Mesenchymal stem cell (in vitro differentiated cells and primary cell): ENCODE measurements at regions not wholly inside any gene's neighbourhood (a gene's known extent, or its start where the extent isn't known, plus 50 kb on each side); places are given as distances from the start of the nearest gene placed in this dataset.

Experiments used
- DNase-seq: peaks from one replicate; pipeline ENCODE4 v3.0.0-alpha.2; 2013
- H2AFZ ChIP-seq: one replicate; pipeline ENCODE4 v1.6.1; 2013; ENCODE audit warnings: low read depth, mild to moderate bottlenecking, control low read depth, inconsistent platforms, low read length, moderate library complexity
- H2AK5ac ChIP-seq: 2 replicates; pipeline ENCODE4 v1.6.1; 2013; ENCODE audit warnings: low read length, moderate library complexity, mild to moderate bottlenecking, inconsistent platforms; ENCODE audit not compliant: severe bottlenecking
- H2BK120ac ChIP-seq: one replicate; pipeline ENCODE4 v1.6.1; 2013; ENCODE audit warnings: low read depth, mild to moderate bottlenecking, inconsistent platforms, low read length, moderate library complexity
- H2BK12ac ChIP-seq, 2 experiments: one replicate each; pipeline ENCODE4 v1.6.1; 2013; ENCODE audit warnings: inconsistent platforms in 2 of 2, low read length in 2 of 2, mild to moderate bottlenecking in 2 of 2, moderate library complexity in 2 of 2, control low read depth in 1 of 2
- H2BK15ac ChIP-seq: one replicate; pipeline ENCODE4 v1.6.1; 2013; ENCODE audit warnings: mild to moderate bottlenecking, low read depth, inconsistent platforms; ENCODE audit not compliant: poor library complexity, severe bottlenecking
- H2BK5ac ChIP-seq: 2 replicates; pipeline ENCODE4 v1.6.1; 2013; ENCODE audit warnings: low read depth, mild to moderate bottlenecking, low read length, control low read depth, inconsistent platforms; ENCODE audit not compliant: poor library complexity, severe bottlenecking
- H3K14ac ChIP-seq, 2 experiments: one replicate each; pipeline ENCODE4 v1.6.1; 2013; ENCODE audit warnings: inconsistent platforms in 2 of 2, low read length in 2 of 2, control low read depth in 1 of 2, mild to moderate bottlenecking in 1 of 2, moderate library complexity in 1 of 2
- H3K18ac ChIP-seq, 2 experiments: one replicate each; pipeline ENCODE4 v1.6.1; 2013; ENCODE audit warnings: inconsistent platforms in 2 of 2, low read length in 2 of 2, control low read depth in 1 of 2, low read depth in 1 of 2, mild to moderate bottlenecking in 1 of 2
- H3K23ac ChIP-seq, 2 experiments: one replicate each; pipeline ENCODE4 v1.6.1; 2013; ENCODE audit warnings: inconsistent platforms in 2 of 2, low read length in 2 of 2, mild to moderate bottlenecking in 2 of 2, moderate library complexity in 2 of 2, control low read depth in 1 of 2
- H3K27ac ChIP-seq: 2 replicates; pipeline ENCODE4 v1.5.1; 2013; ENCODE audit warnings: mild to moderate bottlenecking, moderate library complexity, low read length, control low read depth, inconsistent platforms; ENCODE audit not compliant: poor library complexity, severe bottlenecking
- H3K27me3 ChIP-seq, 2 experiments: 2 replicates each; pipeline versions ENCODE4 v1.6.1 to v1.7.0; 2013; ENCODE audit warnings: low read length in 2 of 2, mild to moderate bottlenecking in 2 of 2, moderate library complexity in 2 of 2, control low read depth in 1 of 2, inconsistent platforms in 1 of 2; ENCODE audit not compliant: control insufficient read depth in 1 of 2, insufficient read depth in 1 of 2
- H3K36me3 ChIP-seq, 2 experiments: 2 replicates each; pipeline versions ENCODE4 v1.6.1 to v1.7.0; 2013; ENCODE audit warnings: low read length in 2 of 2, control low read depth in 1 of 2, inconsistent platforms in 1 of 2, low read depth in 1 of 2, mild to moderate bottlenecking in 1 of 2; ENCODE audit not compliant: insufficient read depth in 2 of 2, control insufficient read depth in 1 of 2
- H3K4ac ChIP-seq, 2 experiments: one replicate each; pipeline ENCODE4 v1.6.1; 2013; ENCODE audit warnings: inconsistent platforms in 2 of 2, low read length in 2 of 2, mild to moderate bottlenecking in 2 of 2, moderate library complexity in 2 of 2, control low read depth in 1 of 2, low read depth in 1 of 2
- H3K4me1 ChIP-seq: 2 replicates; pipeline ENCODE4 v1.6.1; 2013; ENCODE audit warnings: low read depth, low read length, control low read depth; ENCODE audit not compliant: control insufficient read depth, insufficient read depth
- H3K4me2 ChIP-seq: 2 replicates; pipeline ENCODE4 v1.6.1; 2013; ENCODE audit warnings: low read length, mild to moderate bottlenecking, inconsistent platforms; ENCODE audit not compliant: poor library complexity, severe bottlenecking
- H3K4me3 ChIP-seq, 2 experiments: 2 replicates each; pipeline versions ENCODE4 v1.5.1 to v1.7.0; 2013; ENCODE audit warnings: low read length in 2 of 2, mild to moderate bottlenecking in 2 of 2, control low read depth in 1 of 2, low read depth in 1 of 2; ENCODE audit not compliant: insufficient read depth in 1 of 2
- H3K79me1 ChIP-seq: replicated peaks from 2 replicates; pipeline ENCODE4 v1.6.1; 2013; ENCODE audit warnings: mild to moderate bottlenecking, control low read depth, low read length, inconsistent platforms; ENCODE audit not compliant: poor library complexity, severe bottlenecking
- H3K9ac ChIP-seq: 2 replicates; pipeline ENCODE4 v1.7.0; 2013; ENCODE audit warnings: mild to moderate bottlenecking, low read length, moderate library complexity
- H3K9me3 ChIP-seq: 2 replicates; pipeline ENCODE4 v1.7.0; 2013; ENCODE audit warnings: mild to moderate bottlenecking, low read length; ENCODE audit not compliant: control insufficient read depth
- H4K8ac ChIP-seq: one replicate; pipeline ENCODE4 v1.6.1; 2013; ENCODE audit warnings: inconsistent platforms, mild to moderate bottlenecking, low read length, moderate library complexity
- H4K91ac ChIP-seq: one replicate; pipeline ENCODE4 v1.6.1; 2013; ENCODE audit warnings: mild to moderate bottlenecking, low read length, inconsistent platforms
- WGBS: methylation state at CpG from one replicate; pipeline ENCODE4 v1.1.7; 2013; ENCODE audit warnings: mixed read lengths; 5-methylcytosine and 5-hydroxymethylcytosine counted together

DNA sequence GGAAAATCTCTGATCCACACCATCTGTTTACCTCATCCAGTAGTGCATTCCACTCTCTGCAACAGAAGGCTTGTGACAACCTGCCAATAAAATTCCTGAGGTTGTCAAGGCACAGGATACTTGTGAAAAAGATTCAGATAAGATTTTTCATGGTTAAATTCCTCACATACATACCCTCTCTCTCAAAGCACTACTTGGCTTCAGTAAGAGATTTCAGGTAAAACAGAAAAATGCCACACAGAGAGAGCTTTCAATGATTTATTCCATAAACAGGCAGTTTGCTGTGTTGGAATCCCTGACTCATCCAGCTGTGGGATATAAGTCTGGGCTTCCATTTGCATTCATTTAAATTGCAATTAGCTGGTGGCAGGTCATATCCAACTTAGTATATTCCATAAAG, 99.7 kb upstream of the CAV2 start:
- Histone ChIP-seq H3K79me1 (no peaks in the 10 kb centered on the region), H4K8ac (no peak overlapping the region), H3K23ac (no peak overlapping the region)

DNA sequence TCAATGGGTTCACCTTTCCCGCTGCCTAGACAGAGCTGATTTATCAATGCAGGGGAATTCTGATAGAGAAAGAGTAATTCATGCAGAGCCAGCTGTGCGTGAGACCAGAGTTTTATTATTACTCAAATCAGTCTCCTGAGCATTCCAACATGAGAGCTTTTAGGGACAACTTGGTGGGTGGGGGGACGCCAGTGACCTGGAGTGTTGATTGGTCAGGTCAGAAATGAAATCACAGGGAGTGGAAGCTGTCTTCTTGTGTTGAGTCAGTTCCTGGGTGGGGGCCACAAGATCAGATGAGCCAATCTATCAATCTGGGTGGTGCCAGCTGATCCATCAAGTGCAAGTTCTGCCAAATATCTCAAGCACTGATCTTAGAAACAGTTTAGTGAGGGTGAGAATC, 99.0 kb upstream of the CAV2 start:
- WGBS: 98% methylated on average over 2 of the region's 3 CpGs
- Histone ChIP-seq H2AFZ (no peak overlapping the region), H3K14ac (no peak overlapping the region), H3K4ac (no peak overlapping the region), H3K4me1 (no peaks in the 10 kb centered on the region), H3K18ac (no peak overlapping the region), H3K4me2 (no peak overlapping the region), H2BK120ac (no peak overlapping the region), H3K9me3 (peaks cover 3% of the 10 kb centered on the region), H3K27me3 (no peaks in the 10 kb centered on the region), H2AK5ac (peak overlapping the region; percentile 49), H3K36me3 (no peaks in the 10 kb centered on the region), H3K79me1 (no peaks in the 10 kb centered on the region), H2BK12ac (peak overlapping the region in 1 of 2 experiments; percentile 24), H3K27ac (no peak overlapping the region), H2BK15ac (no peak overlapping the region), H2BK5ac (no peak overlapping the region), H4K91ac (no peak overlapping the region), H3K9ac (no peak overlapping the region), H3K4me3 (no peak overlapping the region), H3K23ac (no peak overlapping the region), H4K8ac (no peak overlapping the region)
- no peak for DNase-seq

More for the DNA sequence above, 99.7 kb upstream of the CAV2 start:
- Histone ChIP-seq H3K9ac (no peak overlapping the region), H3K18ac (no peak overlapping the region), H2AFZ (no peak overlapping the region), H2BK120ac (no peak overlapping the region), H2AK5ac (peak overlapping the region; percentile 61), H4K91ac (no peak overlapping the region), H3K4me2 (no peak overlapping the region), H3K4ac (no peak overlapping the region), H2BK5ac (no peak overlapping the region), H3K27ac (peak overlapping the region; percentile 24), H3K4me1 (no peaks in the 10 kb centered on the region), H3K14ac (no peak overlapping the region), H2BK12ac (no peak overlapping the region), H2BK15ac (no peak overlapping the region), H3K36me3 (no peaks in the 10 kb centered on the region), H3K27me3 (no peaks in the 10 kb centered on the region), H3K9me3 (peaks cover 3% of the 10 kb centered on the region), H3K4me3 (no peak overlapping the region)
- DNase-seq: peak; percentile 58

GRCh38 chr7:116401711-116402110, 97.8 kb upstream of the CAV2 start:
- no peak overlapping the region for H2BK15ac ChIP-seq
- H3K14ac ChIP-seq: no peak overlapping the region
- no peak overlapping the region for H2AFZ ChIP-seq
- no peak overlapping the region for H4K8ac ChIP-seq
- no peak overlapping the region for H2AK5ac ChIP-seq
- no peaks in the 10 kb centered on the region for H3K36me3 ChIP-seq
- DNase-seq: no peak
- no peak overlapping the region for H3K4me3 ChIP-seq
- H3K23ac ChIP-seq: no peak overlapping the region
- H3K27ac ChIP-seq: no peak overlapping the region
- peaks cover 2% of the 10 kb centered on the region for H3K4me1 ChIP-seq
- no peak overlapping the region for H2BK5ac ChIP-seq
- no peaks in the 10 kb centered on the region for H3K79me1 ChIP-seq
- H2BK12ac ChIP-seq: no peak overlapping the region
- H2BK120ac ChIP-seq: no peak overlapping the region
- H3K4ac ChIP-seq: no peak overlapping the region
- no peak overlapping the region for H3K18ac ChIP-seq
- H3K9ac ChIP-seq: no peak overlapping the region
- H3K4me2 ChIP-seq: no peak overlapping the region
- H3K27me3 ChIP-seq: no peaks in the 10 kb centered on the region
- H3K9me3 ChIP-seq: peaks cover 3% of the 10 kb centered on the region
- H4K91ac ChIP-seq: no peak overlapping the region

DNA sequence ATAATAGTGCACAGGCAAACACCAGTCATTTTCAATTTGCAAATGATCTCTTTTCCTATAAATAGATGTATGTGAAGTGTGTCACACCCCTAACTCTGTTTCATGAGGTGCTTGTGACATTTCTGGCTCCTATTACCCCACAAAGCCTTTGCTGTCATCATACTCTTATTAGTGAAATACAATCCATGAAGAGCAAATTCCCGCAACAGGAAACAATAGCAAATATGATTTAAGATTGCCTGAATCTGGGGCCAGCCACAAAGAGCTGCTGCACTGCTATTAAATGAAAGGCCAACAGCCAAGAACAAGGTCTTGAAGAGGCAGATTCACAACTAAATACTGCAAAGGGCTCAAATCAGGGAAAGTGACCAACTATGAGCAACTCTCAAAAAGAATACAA, 96.3 kb upstream of the CAV2 start:
- H3K4me2 ChIP-seq: no peak overlapping the region
- H3K27me3 ChIP-seq: no peaks in the 10 kb centered on the region
- no peak overlapping the region for H2BK15ac ChIP-seq
- H4K8ac ChIP-seq: no peak overlapping the region
- no peak overlapping the region for H3K23ac ChIP-seq
- no peak overlapping the region for H3K4me3 ChIP-seq
- H3K36me3 ChIP-seq: no peaks in the 10 kb centered on the region
- H2AK5ac ChIP-seq: no peak overlapping the region
- H4K91ac ChIP-seq: no peak overlapping the region
- no peak for DNase-seq
- H3K4ac ChIP-seq: no peak overlapping the region
- H3K9ac ChIP-seq: peak overlapping the region; percentile 0
- H3K79me1 ChIP-seq: no peaks in the 10 kb centered on the region
- no peak overlapping the region for H3K27ac ChIP-seq
- WGBS: 94% methylated on average over 1 of the region's 1 CpG
- H2BK12ac ChIP-seq: no peak overlapping the region
- H2BK5ac ChIP-seq: no peak overlapping the region
- peaks cover 2% of the 10 kb centered on the region for H3K4me1 ChIP-seq
- no peak overlapping the region for H2AFZ ChIP-seq
- H3K9me3 ChIP-seq: peaks cover under 1% of the 10 kb centered on the region
- H3K18ac ChIP-seq: no peak overlapping the region
- H2BK120ac ChIP-seq: no peak overlapping the region
- no peak overlapping the region for H3K14ac ChIP-seq
